GM21515 (cell line): ENCODE measurements at regions not wholly inside any gene's neighbourhood (a gene's known extent, or its start where the extent isn't known, plus 50 kb on each side); places are given as distances from the start of the nearest gene placed in this dataset.

Experiments
- ATAC-seq: cut with Tn5 transposase; IDR thresholded peaks from one replicate; pipeline ENCODE4 v1.9.1; 2021; ENCODE audit not compliant: unreplicated experiment

- no peak for ATAC-seq
These were observed 105.3 kb downstream of the AKAIN1 start for GRCh38 chr18:5091741-5092140.

DNA sequence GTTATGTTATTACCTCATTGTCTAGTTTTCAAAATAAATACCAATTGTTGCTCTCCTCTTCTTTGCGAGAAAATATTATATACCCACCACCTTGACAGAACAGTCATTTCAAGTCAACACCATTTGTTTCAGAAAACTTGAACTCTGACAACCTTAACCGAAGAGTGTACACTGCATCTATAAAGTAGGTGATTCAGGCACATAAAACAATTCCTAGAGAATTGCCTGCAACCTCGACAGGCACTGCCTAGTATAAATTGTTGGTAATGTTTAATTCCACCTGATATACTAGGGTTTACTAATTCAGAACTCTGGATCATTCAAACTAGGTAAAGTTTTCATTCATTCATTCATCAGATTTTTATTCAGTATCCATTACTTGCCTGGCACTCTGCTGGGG is 121.8 kb downstream of the AKAIN1 start:
- no peak for ATAC-seq

DNA sequence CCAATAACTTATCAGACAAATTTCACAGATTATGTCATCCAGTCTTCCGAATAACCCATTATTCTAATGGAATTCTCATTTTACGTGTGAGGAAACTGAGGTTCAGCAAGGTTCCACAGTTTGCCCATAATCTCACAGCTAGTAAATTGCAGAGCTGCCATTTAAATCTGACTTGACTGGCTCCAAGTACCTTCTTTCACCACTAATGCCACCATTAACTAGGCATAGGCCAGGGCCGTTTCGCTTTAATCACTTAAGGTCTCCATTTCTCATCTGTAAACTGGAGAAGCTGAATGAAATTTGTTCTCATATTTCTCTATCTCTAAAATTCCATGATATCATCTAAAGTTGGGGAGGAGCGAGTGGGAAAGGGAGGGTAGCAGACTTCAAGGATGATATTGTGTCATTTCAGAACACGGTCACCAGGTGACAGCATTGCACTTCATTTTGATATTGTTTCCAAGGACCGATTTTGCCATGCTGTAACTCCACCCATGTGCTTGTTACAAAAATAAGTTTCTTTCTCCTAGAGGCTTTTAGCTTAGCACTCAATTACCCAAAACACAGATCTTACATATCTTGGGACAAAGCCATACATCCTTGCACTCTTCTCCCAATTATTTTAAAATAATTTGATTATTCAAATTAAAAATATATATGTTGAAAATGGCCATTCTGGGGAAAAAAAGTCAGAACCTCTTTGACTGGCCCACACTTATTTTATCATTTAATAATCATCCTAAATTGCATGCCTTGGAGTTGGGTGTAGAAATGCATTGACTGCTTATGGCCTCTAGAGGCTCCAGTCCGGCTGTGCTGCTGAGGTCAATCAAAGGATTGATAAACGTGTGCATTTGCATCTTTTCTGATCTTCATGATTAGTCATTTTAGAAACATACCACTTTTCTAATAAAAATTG is 123.8 kb downstream of the AKAIN1 start:
- peak; percentile 69 for ATAC-seq

DNA sequence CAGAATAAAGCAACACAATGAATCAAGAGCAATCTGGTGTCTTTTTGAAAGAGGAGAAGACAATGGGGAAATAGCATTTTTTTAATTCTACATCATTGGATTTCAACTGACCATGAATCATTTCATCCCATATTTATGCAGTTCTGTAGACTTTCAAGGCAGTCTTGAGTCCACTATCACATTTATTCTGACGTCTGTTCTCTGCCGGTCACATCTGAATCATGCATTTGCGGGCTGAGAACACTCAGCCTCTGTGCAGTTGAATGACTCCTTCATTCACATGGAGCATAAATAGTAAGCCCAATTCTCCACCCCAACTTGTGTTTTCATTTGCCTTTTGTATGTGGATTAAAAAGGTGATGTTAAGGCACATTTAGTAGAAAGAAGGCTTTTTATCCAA is 128.2 kb downstream of the AKAIN1 start:
- no peak for ATAC-seq

DNA sequence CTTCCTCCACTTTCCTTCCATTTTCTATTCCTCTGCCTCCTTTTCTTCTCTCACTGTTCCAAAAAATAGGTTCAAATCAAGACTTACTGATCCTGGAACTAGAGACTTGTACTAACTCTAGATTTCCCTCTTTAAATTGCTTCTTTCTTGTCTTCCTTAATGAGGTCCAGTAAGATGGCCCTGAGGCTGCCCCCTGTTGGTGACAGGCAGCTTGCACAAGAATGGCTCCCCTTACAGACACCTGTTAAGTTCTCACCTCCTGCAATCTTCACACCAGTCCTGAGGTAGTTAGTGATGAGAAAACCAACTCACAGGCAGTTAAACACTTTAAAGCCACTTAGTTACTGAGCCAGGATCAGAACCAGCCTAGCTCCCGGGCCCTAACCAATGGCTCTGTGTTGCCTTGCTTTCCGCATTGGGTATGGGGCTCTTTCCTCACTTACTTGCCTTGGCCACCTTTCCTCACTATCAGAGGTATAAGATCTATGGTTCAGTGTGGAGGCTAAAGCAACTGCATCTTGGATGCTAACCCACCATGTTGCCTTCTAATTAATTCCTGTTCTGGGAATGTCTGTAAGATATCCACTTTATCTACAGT is 130.6 kb downstream of the AKAIN1 start:
- no peak for ATAC-seq

DNA sequence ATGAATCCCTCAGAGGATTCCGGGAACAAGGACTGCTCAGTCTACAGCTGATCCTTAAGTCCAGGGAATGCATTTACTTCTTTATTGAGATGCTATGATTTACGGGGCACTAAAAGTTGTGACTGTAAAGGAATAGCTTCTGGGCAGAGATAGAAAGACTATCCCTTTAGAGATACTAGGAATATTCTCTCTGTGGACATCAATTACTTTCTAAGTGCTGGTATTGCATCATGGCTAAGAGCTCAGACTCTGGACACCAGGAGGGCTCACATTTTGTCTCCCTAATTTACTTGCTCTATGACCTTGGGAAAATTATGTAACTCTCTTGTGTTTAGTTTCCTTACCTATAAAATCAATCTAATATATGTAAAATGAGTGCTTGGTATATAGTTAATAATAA is 131.4 kb downstream of the AKAIN1 start:
- ATAC-seq: no peak

- no peak for ATAC-seq
These were observed 132.2 kb downstream of the AKAIN1 start for GRCh38 chr18:5064841-5065370.

GRCh38 chr18:5061785-5062184 is 135.3 kb downstream of the AKAIN1 start:
- ATAC-seq: no peak

- ATAC-seq: no peak
These were observed 136.5 kb downstream of the AKAIN1 start for GRCh38 chr18:5060543-5060942.

DNA sequence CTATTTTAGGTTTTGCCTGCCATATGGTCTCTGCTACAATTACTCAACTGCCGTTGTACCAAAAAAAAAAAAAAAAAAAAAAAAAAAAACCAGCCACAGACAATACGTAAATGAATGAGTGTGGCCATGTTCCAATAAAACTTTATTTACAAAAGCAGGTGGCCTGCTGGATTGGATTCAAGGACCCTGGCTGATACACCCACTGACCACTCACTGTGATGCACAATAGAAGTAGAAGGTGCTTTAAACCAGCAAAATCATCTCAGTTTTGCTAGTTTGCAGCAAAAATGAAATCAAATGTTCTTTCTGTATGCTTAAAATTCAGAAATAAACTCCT is 137.4 kb downstream of the AKAIN1 start:
- ATAC-seq: no peak

GRCh38 chr18:5058768-5059695 is 138.0 kb downstream of the AKAIN1 start:
- ATAC-seq: no peak

GRCh38 chr18:5057386-5058348 is 139.4 kb downstream of the AKAIN1 start:
- ATAC-seq: peak; percentile 80

DNA sequence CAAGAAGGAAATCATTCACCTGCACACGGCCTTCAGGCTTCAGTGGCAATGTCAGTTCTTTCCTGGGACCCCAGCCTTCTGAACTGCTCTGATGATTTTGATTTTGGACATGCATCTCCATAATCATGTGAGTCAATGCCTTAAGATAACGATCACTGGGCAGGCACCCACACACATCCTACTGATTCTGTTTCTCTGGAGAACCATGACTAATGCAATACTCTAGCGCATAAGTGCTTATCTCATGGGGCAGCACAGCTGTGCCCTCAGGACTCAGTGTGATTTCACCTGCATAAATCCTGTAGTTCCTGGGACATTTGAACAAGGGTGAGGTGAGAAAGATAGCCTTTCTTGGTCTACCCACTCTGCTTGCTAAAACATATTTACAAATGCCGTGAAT is 144.6 kb downstream of the AKAIN1 start:
- ATAC-seq: no peak

DNA sequence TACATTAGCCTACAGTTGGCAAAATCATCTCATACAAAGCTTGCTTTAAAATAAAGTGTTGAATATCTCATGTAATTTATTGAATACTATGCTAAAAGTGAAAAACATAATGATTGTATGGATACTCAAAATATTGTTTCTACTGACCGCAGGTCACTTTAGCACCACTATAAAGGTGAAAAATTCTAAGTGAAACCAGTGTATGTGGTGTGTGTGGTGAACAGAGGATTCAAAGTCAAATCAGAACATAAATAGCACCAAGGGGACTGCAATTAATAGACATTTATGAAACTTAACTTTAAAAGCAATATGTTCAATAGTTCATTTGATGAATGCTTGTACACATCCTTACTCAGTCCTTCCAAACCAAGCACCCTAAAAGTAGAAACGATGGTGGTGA is 145.8 kb downstream of the AKAIN1 start:
- ATAC-seq: no peak

- ATAC-seq: no peak
These were observed 147.9 kb downstream of the AKAIN1 start for GRCh38 chr18:5049124-5049523.

DNA sequence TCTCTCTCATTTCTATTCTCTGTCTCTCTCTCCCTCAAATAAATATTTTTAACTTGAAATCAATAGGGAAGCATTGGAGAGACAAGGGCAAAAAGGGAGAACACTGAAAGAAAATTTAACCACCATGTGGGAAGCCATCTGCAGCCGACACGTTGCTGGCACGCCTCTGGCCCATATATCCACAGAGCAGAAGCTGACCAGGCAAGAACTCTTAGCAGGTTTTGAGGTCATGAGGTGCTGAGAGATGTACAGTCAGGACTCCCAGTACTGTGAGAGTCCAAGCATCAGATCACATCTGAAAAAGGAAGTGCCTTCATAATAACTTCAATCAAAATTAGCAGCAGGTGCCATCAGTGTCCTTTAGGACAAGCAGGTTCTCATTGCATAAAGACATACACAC is 156.6 kb downstream of the AKAIN1 start:
- ATAC-seq: no peak

- ATAC-seq: no peak
These were observed 160.5 kb downstream of the AKAIN1 start for GRCh38 chr18:5036523-5036922.

GRCh38 chr18:5031216-5031615 is 165.8 kb downstream of the AKAIN1 start:
- no peak for ATAC-seq

DNA sequence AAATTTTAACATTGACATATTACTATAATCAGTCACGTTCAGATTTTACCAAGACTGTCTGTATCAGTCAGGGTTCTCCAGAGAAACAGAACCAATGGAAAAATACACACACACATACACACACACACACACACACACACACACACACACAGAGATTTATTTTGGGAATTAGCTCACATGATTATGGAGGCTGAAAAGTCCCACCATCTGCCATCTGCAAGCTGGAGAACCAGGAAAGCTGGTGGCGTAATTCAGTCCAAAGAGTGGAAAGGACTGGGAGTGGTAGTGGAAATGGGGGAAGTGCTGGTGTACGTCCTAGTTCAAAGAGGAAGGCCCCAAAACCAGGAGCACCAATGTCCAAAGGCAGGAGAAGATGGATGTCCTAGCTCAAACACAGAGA is 166.4 kb downstream of the AKAIN1 start:
- ATAC-seq: no peak

GRCh38 chr18:5029592-5029991 is 167.5 kb downstream of the AKAIN1 start:
- no peak for ATAC-seq
